NCI-H2227 treated with DMSO at 0.1 percent for 48 hours (cell line): ENCODE measurements at regions not wholly inside any gene's neighbourhood (a gene's known extent, or its start where the extent isn't known, plus 50 kb on each side); places are given as distances from the start of the nearest gene placed in this dataset.
"Not testable (repeated sequence)": the region's sequence is repeated elsewhere in the genome, so short reads cannot be mapped to it uniquely, and the experiment has no call there.

Source experiments
- DNase-seq: peaks from one replicate; lab custom pipeline; 2025; lab: John Stamatoyannopoulos, UW

DNA sequence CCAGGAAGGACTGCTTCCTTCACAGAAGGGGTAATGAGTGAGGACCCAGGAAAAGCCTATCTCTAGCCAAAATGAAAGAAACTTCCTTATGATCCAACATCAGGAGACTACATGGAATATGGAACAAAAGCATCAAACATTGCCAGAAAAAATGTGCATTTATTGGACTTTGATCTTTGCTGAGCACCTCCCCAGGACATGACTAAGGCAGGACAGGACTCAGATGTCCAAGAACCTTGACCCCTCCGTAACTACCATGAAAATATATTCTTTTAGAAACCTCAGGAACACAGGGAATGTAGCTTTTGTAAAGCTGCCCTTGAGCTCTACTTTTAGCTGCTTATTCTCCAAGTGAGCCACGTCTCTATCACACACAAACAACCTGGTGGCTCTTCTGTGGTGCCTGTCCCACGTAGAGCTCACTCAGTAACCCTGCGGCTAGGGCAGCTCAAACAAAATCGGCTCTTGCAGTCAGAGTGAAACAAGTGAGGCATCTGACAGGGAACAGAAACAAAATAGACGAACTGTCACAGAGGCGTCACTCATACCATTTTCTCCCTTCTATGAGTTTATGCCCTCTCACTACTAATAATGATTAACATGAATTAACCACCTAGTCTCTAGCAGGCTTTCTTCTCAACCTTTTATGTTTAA lies 471.5 kb upstream of the API5 start:
- no peak for DNase-seq

DNA sequence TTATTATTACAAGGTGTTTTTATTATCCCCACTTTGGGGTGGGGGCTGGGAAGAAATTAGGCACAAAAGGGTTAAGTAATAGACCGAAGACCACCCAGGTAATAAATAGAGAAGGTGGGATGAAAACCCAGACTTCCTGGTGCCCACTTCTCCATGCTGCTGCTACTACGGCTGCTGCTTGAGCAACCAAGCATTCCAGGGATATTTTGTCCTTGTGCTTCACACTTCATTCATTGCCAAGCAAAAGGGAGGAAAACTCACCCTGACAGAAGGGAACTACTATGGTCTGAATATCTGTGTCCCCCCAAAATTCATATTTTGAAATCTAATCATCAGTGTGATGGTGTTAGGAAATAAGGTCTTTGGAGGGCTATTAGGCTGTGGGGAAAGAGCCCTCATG lies 470.9 kb upstream of the API5 start:
- DNase-seq = no peak

DNA sequence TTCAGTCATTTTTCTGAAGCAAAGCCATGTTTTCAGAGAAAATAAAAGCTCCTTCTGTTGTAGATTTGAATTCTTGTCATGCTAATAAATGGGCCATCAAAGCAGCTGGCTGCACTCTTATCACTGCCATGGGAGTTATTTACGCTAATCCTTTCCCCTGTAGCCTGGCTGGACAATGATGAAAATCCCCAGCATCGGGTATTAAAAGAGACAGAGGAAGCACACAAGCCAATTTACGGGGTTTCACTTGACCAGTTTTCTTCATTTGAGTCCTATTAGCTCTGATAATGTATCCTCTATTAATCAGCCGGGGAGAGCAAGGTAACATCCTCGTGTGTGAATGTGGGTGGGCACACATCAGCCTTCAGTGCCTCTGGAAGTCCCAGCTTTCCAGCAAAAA lies 470.2 kb upstream of the API5 start:
- no peak for DNase-seq

DNA sequence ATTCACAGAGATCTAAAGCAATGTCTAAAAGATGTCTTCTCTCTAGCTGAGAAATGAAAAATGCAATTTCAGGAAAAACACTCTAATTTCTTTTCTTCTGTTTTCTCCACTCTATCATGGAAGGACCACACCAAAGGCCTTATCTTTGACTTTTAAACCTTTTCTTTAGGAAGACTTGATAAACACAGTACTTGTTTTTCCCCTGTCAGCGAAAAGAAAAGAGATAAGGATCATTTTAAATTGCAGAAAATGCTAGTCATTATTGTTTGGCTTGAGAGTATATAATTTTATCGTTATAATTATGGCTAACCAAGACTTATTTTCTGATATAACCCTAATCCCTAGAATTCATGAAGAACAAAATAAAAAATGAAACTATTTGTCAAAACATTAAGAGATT lies 462.4 kb upstream of the API5 start:
- DNase-seq = no peak

DNA sequence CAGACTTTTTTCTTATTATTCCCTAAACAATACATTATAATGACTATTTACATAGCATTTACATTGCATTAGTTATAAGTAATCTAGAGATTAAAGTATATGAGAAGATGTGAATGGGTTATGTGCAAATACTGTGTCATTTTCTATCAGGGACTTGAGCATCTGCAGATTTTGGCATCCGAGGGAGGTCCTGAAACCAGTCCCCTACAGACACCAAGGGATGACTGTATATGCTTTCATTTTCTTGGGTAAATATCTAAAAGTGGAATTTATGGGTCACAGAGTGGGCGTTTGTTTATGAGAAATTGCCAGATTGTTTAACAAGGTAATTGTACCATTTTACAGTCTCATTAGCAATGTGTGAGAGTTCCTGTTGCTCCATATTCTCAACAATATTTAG lies 454.5 kb upstream of the API5 start:
- DNase-seq = no peak

DNA sequence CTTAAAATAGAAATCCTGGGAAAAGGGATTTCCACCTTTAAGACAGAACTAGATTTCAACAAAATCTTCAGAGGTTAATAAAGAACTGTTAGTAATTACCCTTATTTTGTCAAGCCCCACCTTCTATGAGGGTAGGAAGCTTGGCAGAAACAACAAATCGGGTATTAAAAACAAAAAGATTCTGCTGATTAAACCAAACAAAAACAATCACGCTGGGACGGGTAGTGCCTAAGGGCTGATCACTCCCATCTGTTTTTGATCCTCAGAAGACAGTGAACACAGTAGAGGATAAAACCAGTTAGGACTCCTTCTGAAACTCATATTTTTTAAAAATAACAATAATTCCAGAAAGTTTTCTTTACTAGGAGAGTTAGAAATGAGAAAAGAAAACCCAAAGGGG lies 441.3 kb upstream of the API5 start:
- DNase-seq = no peak

DNA sequence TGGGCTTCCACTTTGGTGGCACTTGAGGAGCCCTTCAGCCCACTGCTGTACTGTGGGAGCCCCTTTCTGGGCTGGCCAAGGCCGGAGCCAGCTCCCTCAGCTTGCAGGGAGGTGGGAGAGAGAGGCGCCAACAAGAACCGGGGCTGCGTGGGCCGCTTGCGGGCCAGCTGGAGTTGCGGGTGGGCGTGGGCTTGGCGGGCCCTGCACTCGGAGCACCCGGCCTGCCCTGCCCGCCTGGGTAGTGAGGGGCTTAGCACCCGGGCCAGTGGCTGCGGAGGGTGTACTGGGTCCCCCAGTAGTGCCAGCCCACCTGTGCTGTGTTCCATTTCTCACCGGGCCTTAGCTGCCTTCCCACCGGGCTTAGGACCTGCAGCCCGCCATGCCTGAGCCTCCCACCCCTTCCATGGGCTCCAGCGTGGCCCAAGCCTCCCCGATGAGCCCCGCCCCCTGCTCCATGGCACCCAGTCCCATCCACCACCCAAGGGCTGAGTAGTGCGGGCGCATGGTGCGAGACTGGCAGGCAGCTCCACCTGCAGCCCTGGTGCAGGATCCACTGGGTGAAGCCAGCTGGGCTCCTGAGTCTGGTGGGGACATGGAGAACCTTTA lies 437.9 kb upstream of the API5 start:
- not testable (repeated sequence) for DNase-seq

DNA sequence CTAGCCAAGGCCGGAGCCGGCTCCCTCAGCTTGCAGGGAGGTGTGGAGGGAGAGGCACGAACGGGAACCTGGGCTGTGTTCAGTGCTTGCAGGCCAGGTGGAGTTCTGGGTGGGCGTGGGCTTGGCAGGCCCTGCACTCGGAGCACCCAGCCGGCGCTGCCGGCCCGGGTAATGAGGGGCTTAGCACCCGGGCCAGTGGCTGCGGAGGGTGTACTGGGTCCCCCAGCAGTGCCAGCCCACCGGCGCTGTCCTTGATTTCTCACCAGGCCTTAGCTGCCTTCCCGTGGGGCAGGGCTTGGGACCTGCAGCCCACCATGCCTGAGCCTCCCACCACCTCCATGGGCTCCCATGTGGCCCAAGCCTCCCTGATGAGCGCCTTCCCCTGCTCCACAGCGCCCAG lies 430.5 kb upstream of the API5 start:
- DNase-seq = not testable (repeated sequence)

DNA sequence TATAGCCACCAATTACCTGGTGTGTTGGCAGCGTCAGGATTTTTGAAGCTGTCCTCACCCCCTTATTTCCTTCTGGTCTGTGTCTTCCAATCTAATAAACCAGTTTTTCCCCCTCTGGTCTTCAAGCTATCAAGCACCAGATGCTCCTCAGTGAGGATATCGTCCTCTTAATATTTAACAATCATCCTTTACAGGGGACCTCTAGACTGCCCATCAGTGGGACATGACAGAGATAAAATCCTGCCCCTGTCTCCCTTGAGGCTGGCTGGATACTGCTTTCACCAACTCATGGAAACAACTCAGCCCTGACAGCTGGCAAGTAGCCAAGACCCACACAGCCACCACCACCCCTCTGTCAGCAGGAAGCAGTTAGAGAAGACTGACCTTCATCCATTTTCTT lies 421.0 kb upstream of the API5 start:
- DNase-seq = no peak

DNA sequence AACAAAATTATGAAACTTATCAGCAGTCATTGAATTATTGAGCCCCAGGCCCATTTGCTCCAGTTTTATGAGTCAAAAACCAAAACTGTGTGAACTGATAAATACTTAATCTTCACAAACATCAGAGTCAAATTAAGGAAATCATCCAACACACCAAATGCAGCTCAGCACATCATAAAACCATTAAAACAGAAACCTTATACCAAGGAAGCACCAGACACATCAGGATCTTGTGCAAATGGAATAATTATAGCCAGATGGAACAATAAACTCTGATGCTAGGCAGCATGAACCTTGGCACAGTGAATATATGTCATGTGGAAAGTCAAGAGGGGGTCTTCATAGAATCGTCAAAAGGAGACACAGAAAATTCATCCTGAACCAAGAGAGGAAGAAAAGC lies 410.7 kb upstream of the API5 start:
- no peak for DNase-seq

DNA sequence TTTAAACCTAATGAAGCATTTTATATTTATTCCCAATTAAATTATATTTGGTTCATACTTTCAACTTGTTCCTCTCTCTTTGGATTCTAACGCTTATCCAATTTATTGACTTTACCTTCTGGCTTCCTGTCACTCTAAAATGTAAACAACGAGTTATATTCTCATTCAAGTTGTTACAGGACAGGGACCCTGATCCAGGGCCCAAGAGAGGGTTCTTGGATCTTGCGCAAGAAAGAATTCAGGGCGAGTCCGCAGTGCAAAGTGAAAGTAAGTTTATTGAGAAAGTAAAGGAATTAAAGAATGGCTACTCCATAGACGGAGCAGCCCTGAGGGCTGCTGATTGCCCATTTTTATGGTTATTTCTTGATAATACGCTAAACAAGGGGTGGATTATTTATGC lies 405.6 kb upstream of the API5 start:
- DNase-seq = no peak

DNA sequence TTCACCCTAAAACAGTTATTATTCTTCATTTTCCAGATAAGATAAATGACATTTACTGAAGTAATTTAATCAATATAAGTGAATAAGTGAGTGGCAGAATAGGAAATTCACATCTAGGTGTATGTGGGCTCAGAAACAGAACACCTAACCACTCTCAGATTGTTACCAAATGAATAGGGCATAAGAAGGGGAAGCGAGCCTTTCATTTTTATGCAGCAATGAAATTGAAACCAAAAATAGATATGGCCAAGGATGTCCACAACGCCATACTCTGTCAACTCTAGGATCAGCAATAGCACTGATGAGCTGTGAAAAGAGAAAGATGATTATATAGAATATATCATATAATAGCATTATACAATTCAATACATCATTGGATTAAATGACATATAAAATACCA lies 398.1 kb upstream of the API5 start:
- no peak for DNase-seq

DNA sequence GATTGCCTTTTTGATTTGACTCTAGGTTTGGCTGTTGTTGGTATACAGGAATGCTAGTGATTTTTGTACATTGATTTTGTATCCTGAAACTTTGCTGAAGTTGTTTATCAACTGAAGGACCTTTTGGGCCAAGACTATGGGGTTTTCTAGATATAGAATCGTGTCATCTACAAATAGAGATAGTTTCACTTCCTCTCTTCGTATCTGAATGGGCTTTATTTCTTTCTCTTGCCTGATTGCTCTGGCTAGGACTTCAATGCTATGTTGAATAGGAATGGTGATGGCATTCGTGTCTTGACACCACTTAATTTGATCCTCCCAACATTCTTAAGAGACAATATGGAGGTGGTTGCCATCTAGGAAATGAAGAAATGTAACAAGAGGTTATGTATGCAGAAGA lies 388.1 kb upstream of the API5 start:
- no peak for DNase-seq

DNA sequence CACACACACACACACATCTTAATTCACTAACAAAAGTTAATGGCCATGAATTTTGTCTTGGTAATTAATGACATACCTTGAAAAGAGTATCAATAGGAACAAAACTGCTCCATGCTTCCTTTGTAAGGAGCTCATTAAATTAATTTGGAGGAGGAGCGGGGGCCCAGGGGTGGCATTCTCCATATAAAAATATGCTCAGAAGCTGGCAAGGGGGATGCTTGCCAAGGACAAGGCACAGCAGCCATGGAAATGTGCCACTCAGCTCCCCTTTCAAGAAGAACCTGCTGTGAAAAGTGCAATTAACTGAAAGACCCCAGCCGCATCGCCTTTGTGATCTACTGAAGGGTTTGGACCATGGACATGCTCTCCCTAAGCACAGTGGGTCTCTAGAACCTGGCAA lies 385.9 kb upstream of the API5 start:
- DNase-seq = no peak

DNA sequence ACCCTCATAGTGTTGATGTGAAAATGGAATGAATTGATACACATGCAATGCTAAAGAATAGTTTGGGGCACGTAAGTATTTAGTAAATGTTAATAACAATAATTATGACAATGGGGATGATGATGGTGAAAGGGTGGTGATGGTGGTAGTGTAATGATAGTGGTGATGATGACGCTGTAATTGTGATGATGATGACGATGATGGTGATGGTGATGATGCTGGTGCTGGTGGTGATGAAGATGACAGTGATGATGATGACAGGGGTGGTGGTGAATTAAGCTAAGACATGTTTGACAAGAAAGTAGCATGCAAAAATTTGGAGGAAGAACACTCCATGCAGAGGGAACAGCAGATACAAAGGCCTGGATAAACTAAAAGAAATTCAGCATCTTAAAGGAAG lies 364.4 kb upstream of the API5 start:
- DNase-seq = no peak

DNA sequence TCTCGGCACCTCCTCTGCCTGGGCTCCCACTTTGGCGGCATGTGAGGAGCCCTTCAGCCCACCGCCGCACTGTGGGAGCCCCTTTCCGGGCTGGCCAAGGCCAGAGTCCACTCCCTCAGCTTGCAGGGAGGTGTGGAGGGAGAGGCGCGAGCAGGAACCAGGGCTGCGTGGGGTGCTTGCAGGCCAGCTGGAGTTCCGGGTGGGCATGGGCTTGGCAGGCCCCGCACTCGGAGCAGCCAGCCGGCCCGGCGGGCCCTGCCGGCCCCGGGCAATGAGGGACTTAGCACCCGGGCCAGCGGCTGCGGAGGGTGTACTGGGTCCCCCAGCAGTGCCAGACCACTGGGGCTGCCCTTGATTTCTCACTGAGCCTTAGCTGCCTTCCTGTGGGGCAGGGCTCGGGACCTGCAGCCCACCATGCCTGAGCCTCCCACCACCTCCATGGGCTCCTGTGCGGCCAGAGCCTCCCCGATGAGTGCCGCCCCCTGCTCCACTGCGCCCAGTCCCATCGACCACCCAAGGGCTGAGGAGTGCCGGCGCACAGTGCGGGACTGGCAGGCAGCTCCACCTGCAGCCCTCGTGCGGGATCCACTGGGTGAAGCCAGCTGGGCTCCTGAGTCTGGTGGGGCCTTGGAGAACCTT lies 361.9 kb upstream of the API5 start:
- not testable (repeated sequence) for DNase-seq

DNA sequence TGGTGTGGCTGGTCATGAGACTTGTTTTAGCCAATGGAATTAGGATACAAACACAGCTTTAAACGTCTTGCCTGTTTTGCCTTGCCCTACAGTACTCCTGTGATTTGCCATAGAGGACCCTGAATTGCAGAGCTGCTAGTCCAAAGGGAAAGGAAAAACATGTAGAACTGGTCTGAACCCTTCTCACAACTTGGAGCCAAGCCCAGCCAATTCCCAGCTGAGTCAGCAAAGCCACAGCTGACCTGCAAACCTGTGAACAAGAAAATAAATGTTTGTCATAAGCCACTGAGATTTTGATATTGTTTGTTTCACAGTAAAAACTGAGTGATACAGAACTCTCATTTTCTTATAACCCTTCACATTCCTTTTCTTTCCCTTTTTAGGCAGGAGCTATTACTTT lies 360.5 kb upstream of the API5 start:
- no peak for DNase-seq

DNA sequence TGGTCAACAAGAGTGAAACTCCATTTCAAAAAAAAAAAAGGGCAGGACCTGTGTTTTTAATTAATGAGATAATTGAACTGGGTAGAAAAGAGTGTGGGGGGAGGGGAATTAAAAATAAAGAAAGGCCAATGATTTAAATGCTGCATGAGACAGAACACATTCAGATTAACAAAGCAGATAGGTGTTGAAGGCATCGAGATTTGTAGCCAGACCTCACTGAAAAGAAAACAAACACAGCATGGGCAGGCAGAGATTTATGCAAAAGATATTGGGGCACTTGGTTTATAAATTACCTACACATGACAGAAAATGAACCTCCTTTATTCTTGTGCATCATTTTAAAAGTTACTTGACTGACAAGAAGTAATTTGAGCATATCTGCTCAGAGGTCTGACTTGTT lies 354.0 kb upstream of the API5 start:
- DNase-seq = no peak

DNA sequence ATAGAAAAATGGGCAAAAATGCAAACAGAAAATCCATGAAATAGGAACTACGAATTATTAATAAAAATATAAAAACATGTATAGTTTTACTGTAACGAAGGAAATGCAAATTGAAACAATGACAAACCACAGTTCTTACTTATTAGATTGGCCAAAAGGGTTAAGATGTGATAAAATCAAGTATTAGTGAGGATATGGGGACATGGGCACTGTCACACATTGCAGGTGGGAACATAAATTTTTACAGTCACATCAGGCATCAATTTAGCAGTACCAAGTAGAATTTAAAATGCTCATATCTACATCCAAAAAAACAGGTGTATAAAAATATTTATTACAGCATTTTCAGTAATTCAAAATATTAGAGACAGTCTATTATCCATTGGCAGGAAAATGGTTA lies 353.2 kb upstream of the API5 start:
- no peak for DNase-seq

DNA sequence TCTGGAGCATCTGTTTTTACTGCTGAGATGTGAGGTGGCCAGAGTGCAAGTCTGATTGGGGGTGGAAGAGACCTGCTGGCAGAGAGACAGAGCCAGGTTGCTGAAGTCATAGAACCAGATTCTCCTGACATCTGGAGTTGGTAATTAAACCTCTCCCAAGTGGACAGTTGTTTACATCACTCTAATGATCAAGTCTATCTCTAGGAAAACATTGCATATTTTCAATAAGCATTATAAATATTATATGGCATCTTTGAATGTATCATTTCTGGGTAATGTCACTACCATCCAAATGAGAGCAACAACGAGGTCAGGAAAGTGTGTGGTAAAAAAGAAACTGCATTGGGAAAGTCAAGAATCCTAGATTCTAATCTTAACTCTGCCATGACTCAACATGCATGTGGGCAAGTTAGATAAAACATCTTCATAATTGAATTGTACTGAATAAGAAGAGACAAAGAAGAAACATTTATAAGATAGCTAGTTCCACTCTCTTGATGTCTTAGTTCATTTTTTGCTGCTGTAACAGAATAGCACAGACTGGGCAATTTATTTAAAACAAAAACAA lies 351.2 kb upstream of the API5 start:
- no peak for DNase-seq

DNA sequence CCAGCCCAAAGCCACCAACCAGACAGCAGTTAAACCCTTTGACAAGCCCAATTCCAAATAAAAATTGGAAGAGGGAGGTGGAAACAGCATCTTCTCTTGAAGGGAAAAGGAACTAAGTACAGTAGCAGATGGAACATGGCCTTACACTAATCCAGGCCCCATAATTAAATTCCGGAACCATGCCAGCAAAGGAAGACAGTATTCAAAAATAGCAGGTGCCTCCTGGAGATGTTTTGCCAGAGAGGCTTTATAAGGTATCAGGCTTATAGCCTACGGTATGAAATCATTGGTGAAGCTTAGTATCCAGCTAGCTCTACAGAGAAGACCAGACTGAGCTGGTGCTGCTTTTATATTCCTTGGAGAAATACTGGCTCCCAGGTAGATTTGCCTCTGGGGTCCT lies 344.1 kb upstream of the API5 start:
- no peak for DNase-seq

DNA sequence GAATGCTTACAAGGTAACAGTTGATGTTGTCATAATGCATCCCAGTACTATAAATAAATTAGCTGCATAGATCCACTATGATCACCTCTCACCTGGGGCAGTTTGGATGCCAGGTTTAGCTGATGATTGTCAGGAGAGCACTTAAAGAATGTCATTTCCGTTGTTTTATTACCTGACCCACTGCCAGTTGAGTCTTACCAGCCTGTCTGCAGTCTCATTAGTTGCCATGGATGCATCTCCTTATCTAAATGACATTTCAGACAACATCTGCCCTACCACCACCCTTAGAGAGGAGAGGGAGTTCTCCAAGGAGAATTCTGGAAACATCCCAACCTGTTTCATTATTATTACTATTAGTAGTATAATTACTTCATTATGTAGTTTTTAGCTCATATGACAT lies 339.1 kb upstream of the API5 start:
- no peak for DNase-seq

DNA sequence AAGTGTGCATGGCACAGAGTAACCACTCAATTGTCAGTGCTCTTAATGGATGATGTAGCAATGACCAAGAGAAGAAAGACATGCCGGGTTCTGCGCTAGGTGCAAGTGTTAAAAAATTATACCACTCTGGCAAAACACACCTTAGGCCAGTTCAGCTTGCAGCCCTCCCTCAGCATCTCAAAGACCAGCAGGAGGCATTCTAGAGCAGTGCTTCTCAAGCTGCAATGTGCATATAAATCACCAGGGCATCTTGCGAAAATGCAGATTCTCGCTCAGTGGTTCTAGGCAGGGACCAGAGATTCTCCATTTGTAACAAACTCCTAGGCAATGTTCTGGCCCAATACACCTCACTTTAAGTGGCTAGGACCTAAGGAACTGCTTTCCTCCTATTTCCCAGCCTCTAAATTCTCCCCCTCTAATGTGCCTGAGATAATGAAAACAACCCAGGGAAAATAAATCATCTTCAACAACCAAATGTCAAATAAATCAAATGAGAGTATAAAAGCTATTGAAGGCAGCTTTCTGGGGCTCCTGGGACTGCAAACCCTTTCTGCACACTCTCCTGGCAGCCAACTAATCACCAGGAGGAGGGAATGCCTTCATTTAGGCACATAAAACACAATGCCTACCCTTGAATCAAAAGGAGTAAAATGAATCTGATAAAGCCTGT lies 337.2 kb upstream of the API5 start:
- no peak for DNase-seq
